C4-2B (cell line): ENCODE measurements at regions not wholly inside any gene's neighbourhood (a gene's known extent, or its start where the extent isn't known, plus 50 kb on each side); places are given as distances from the start of the nearest gene placed in this dataset.
"Not testable (repeated sequence)": the region's sequence is repeated elsewhere in the genome, so short reads cannot be mapped to it uniquely, and the experiment has no call there.

Source experiments
- H3K27ac ChIP-seq: fragments of 450-650 bp; 2 replicates; pipeline ENCODE4 v1.5.1; 2017
- ZFX ChIP-seq: fragments of 450-650 bp; IDR thresholded peaks from 2 replicates; pipeline ENCODE4 v1.6.1; 2017
- TF ChIP-seq, protein P1 (sequence below): fragments of 450-650 bp; conservative IDR thresholded peaks from 2 replicates; pipeline ENCODE4 v1.5.1; 2017; ENCODE audit warnings: mild to moderate bottlenecking

DNA sequence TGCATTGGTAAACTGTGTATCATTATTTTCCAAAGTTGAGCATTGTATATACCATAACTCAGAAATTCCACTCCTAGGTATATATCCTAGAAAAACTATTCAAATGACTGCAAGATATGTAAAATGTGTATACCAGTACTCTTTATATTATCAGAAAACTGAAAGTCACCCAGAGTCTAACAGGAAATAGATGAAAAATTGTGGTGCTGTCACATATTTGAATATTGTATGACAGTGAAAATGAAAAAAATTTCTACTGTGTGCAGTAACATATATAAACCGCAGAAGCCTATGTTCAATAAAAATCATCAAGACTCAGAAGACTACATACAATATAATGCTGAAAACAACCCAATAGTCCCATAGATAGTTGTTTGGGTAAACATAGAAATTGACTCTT, 74.4 kb upstream of the LYPLAL1 start:
- H3K27ac ChIP-seq: no peak overlapping the region
- TF ChIP-seq, protein P1, sequence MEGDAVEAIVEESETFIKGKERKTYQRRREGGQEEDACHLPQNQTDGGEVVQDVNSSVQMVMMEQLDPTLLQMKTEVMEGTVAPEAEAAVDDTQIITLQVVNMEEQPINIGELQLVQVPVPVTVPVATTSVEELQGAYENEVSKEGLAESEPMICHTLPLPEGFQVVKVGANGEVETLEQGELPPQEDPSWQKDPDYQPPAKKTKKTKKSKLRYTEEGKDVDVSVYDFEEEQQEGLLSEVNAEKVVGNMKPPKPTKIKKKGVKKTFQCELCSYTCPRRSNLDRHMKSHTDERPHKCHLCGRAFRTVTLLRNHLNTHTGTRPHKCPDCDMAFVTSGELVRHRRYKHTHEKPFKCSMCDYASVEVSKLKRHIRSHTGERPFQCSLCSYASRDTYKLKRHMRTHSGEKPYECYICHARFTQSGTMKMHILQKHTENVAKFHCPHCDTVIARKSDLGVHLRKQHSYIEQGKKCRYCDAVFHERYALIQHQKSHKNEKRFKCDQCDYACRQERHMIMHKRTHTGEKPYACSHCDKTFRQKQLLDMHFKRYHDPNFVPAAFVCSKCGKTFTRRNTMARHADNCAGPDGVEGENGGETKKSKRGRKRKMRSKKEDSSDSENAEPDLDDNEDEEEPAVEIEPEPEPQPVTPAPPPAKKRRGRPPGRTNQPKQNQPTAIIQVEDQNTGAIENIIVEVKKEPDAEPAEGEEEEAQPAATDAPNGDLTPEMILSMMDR: no peak
- no peak for TF ChIP-seq ZFX

DNA sequence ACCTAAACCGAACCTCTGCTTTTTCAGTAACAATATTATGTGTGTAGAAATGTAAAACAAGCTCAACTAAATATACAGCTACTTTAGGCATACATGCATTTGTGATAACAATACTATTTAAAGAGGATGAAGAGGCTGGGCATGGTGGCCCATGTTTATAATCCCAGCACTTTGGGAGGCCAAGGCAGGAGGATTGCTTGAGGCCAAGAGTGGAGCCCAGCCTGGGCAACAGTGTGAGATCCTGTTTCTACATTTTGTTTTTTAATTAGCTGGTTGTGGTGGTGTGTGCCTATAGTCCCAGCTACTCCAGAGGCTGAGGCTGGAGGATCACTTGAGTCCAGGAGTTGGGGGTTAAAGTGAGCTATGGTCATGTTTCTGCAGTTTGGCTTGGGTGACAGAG, 73.6 kb upstream of the LYPLAL1 start:
- H3K27ac ChIP-seq: no peak overlapping the region
- no peak for TF ChIP-seq ZFX
- TF ChIP-seq, protein P1: no peak

DNA sequence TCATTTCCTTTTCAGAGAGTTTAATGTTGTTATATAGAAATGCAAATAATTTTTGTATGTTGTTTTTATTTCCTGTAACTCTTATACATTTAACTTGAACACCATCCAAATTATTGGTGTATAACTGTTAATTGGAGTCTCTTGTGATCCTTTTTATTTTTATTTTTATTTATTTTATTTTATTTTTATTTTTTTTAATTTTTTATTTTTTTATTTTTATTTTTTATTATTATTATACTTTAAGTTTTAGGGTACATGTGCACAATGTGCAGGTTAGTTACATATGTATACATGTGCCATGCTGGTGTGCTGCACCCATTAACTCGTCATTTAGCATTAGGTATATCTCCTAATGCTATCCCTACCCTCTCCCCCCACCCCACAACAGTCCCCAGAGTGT, 71.2 kb upstream of the LYPLAL1 start:
- H3K27ac ChIP-seq: not testable (repeated sequence)

DNA sequence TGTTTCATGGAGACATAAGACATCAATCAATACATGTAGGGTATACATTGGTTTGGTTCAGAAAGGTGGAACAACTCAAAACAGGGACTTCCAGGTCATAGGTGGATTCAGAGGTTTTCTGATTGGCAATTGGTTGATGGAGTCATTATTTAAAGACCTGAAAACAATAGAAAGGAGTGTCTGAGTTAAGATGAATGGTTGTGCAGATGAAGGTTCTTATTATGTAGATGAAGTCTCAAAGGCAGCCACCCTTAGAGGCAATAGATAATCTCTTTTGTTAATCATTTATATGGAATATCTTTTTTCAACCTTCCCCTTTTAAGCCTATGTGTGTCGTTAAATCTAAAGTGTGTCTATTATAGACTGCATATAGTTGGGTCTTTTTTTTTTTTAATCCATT, 67.8 kb upstream of the LYPLAL1 start:
- no peak for TF ChIP-seq ZFX
- TF ChIP-seq, protein P1: no peak
- H3K27ac ChIP-seq: no peak overlapping the region

DNA sequence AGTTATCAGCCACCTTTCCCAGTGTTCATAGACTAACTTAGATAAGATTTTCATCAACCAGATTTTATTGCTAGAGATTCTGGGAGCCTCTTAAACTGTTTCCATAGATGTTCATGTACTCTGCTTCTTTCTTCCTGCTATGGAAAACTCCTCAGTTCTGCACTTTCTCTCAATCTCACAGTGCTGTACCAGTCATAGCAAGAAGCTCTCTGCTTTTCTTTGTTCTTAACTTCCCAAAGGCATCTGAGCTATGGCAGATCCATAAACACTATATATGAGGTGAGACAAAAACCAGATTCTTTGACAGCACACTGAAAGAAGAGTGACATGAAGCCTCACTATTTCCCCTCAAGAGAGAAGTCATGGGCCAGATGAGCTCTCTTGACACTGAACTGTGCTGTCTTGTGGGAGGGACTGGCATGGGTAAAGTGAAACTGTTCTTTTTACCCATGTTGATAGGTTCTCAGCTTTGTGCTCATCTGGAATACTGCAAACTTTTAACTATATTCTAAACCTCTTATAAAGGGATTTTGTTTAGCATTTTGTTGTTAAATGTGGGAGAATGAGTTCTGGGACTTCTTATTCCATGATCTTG, 64.2 kb upstream of the LYPLAL1 start:
- no peak for TF ChIP-seq ZFX
- TF ChIP-seq, protein P1: no peak
- H3K27ac ChIP-seq: no peak overlapping the region

DNA sequence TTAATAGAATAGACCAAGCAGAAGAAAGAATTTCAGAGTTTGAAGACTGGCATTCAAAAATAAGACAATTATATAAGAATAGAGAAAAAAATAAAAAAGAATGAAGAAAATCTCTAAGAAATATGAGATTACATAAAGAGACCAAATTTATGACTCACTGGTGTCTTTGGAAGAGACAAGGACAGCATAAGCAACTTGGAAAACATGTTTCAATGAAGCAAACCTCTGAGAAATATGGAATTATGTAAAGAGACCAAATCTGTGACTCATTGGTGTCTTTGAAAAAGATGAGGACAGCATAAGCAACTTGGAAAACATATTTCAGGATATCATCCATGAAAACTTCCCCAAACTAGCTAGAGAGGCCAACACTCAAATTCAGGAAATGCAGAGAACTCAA, 60.4 kb upstream of the LYPLAL1 start:
- no peak overlapping the region for H3K27ac ChIP-seq
- TF ChIP-seq ZFX: no peak
- TF ChIP-seq, protein P1: no peak

DNA sequence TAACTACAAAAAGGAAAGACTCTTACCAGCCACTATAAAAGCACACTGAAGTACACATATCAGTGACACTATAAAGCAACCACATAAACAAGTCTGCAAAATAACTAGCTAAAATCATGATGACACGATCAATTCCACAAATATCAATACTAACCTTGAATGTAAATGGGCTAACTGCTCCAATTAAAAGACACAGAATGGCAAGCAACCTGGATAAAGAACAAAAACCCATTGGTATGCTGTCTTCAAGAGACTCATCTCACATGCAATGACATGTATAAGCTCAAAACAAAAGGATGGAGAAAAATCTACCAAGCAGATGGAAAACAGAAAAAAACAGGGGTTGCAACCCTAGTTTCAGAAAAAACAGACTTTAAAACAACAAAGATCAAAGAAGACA, 59.7 kb upstream of the LYPLAL1 start:
- H3K27ac ChIP-seq: no peak overlapping the region
- TF ChIP-seq, protein P1: no peak
- TF ChIP-seq ZFX: no peak

DNA sequence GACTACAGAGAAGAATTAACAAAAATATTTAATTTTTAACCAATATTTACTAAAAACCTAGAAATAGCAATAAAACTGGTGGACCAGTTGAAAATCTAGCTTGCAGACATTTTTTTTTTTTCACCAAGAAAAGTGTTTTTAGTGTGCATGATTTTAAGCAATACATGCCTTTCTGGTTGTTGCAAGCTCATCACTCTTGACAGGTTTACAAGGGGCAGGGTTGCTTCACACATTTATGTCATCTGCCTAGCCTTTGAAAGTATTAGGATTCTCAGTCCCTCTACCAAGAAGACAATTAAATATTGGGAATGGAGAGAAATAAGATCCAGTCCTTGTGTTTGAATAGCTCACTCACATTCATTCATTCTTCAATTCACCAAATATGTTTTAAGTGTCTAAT, 53.8 kb upstream of the LYPLAL1 start:
- TF ChIP-seq ZFX: no peak
- TF ChIP-seq, protein P1: no peak
- no peak overlapping the region for H3K27ac ChIP-seq
